Keratinocyte (primary cell): ENCODE measurements at regions not wholly inside any gene's neighbourhood (a gene's known extent, or its start where the extent isn't known, plus 50 kb on each side); places are given as distances from the start of the nearest gene placed in this dataset.

Experiments
- DNase-seq: peaks from one replicate; pipeline ENCODE4 v3.0.0-alpha.2; 2011; ENCODE audit warnings: low read depth, missing footprints, low spot score
- FAIRE-seq: peaks from 2 replicates; lab custom pipeline; 2011; peaks lifted over from hg19 to GRCh38; lab: Jason Lieb, UNC
- H2AFZ ChIP-seq: 2 replicates; pipeline ENCODE4 v1.6.0; 2012; ENCODE audit warnings: low read length, control low read depth, inconsistent platforms; ENCODE audit not compliant: control insufficient read depth
- H3K27ac ChIP-seq: 2 replicates; pipeline ENCODE4 v1.5.1; 2011; ENCODE audit warnings: low read length; ENCODE audit not compliant: control insufficient read depth, insufficient read depth
- H3K27me3 ChIP-seq: 3 replicates; pipeline ENCODE4 v1.6.0; 2011; ENCODE audit warnings: low read length; ENCODE audit not compliant: control insufficient read depth, insufficient read depth; ENCODE audit errors: extremely low read depth
- H3K36me3 ChIP-seq, 2 experiments: 2 replicates in 1 of 2; 3 replicates in 1 of 2; pipeline ENCODE4 v1.5.1; 2011; ENCODE audit warnings: low read length in 2 of 2, mild to moderate bottlenecking in 1 of 2; ENCODE audit not compliant: control insufficient read depth in 2 of 2, insufficient read depth in 2 of 2; ENCODE audit errors: extremely low read depth in 1 of 2
- H3K4me1 ChIP-seq: 3 replicates; pipeline ENCODE4 v1.5.1; 2011; ENCODE audit warnings: low read length; ENCODE audit not compliant: control insufficient read depth, insufficient read depth; ENCODE audit errors: extremely low read depth
- H3K4me2 ChIP-seq: 3 replicates; pipeline ENCODE4 v1.6.0; 2011; ENCODE audit warnings: low read depth, low read length; ENCODE audit not compliant: control insufficient read depth, insufficient read depth; ENCODE audit errors: extremely low read depth
- H3K4me3 ChIP-seq, 3 experiments: fragments of 200-600 bp in 1 of 3; sonication (generic) in 1 of 3; 2 replicates in 2 of 3; 3 replicates in 1 of 3; pipeline ENCODE4 v1.5.1; 2011 to 2016; ENCODE audit warnings: low read length in 3 of 3, mild to moderate bottlenecking in 3 of 3, control low read depth in 2 of 3, inconsistent platforms in 1 of 3, low read depth in 1 of 3, mixed read lengths in 1 of 3, mixed run types in 1 of 3, moderate library complexity in 1 of 3; ENCODE audit not compliant: control insufficient read depth in 2 of 3, insufficient read depth in 2 of 3; ENCODE audit errors: extremely low read depth in 1 of 3
- H3K79me2 ChIP-seq: 2 replicates; pipeline ENCODE4 v1.6.0; 2012; ENCODE audit warnings: low read length; ENCODE audit not compliant: control insufficient read depth, insufficient read depth
- H3K9ac ChIP-seq: 3 replicates; pipeline ENCODE4 v1.6.0; 2011; ENCODE audit warnings: low read length; ENCODE audit not compliant: control insufficient read depth, insufficient read depth; ENCODE audit errors: extremely low read depth
- H3K9me1 ChIP-seq: 3 replicates; pipeline ENCODE4 v1.6.0; 2011; ENCODE audit warnings: low read length; ENCODE audit not compliant: control insufficient read depth, insufficient read depth; ENCODE audit errors: extremely low read depth
- H3K9me3 ChIP-seq: 2 replicates; pipeline ENCODE4 v1.5.1; 2012; ENCODE audit warnings: low read depth, low read length; ENCODE audit not compliant: control insufficient read depth
- H4K20me1 ChIP-seq: 3 replicates; pipeline ENCODE4 v1.6.0; 2011; ENCODE audit warnings: low read length; ENCODE audit not compliant: control insufficient read depth, insufficient read depth; ENCODE audit errors: extremely low read depth
- CTCF ChIP-seq, 3 experiments: IDR thresholded peaks in 1 of 3; conservative IDR thresholded peaks in 1 of 3; optimal IDR thresholded peaks in 1 of 3; 2 replicates in 2 of 3; 3 replicates in 1 of 3; pipeline versions ENCODE3 to v1.5.1; 2011; ENCODE audit warnings: low read length in 3 of 3, mild to moderate bottlenecking in 3 of 3, moderate library complexity in 2 of 3, control low read depth in 1 of 3, inconsistent platforms in 1 of 3; ENCODE audit not compliant: insufficient read depth in 2 of 3; ENCODE audit errors: extremely low read depth in 1 of 3
- EZH2 ChIP-seq: IDR thresholded peaks from one replicate; pipeline ENCODE4 v1.6.1; 2012; ENCODE audit warnings: inconsistent platforms, mild to moderate bottlenecking, low read length, moderate library complexity
- dilution Hi-C: fragments of 300-500 bp; cut with MboI; formaldehyde crosslinking; loops from one replicate; pipeline ENCODE4 v1.7.0; 2020; ENCODE audit warnings: low sequenced_read_pairs; ENCODE audit not compliant: extremely low pct_ligation_motif_present

- Histone ChIP-seq H2AFZ (no peak overlapping the region), H3K9me3 (no peaks in the 10 kb centered on the region), H3K27me3 (no peaks in the 10 kb centered on the region), H3K9ac (no peak overlapping the region), H3K4me3 (no peak overlapping the region), H3K4me1 (no peaks in the 10 kb centered on the region), H4K20me1 (no peaks in the 10 kb centered on the region), H3K27ac (no peak overlapping the region), H3K79me2 (no peaks in the 10 kb centered on the region), H3K9me1 (no peaks in the 10 kb centered on the region), H3K36me3 (no peaks in the 10 kb centered on the region), H3K4me2 (no peak overlapping the region)
- no peak for TF ChIP-seq CTCF (optimal IDR thresholded peaks at IDR 0.05 in 1 of 3, IDR thresholded peaks at IDR 0.05 in 1 of 3, conservative IDR thresholded peaks at IDR 0.05 in 1 of 3; ENCODE audit: extremely low read depth in 1 of 3, insufficient read depth in 2 of 3, low read length in 3 of 3)
- dilution Hi-C loops = no loop called here
- DNase-seq = no peak
- no peak for FAIRE-seq
Observed at GRCh38 chr2:5544205-5544786, 147.9 kb upstream of the SOX11 start.

- dilution Hi-C loops = no loop called here
- no peaks in the 10 kb centered on the region for H3K27me3 ChIP-seq
Observed at GRCh38 chr2:5546181-5546580, 146.0 kb upstream of the SOX11 start.

More at GRCh38 chr2:5546181-5546580, 146.0 kb upstream of the SOX11 start:
- Histone ChIP-seq H4K20me1 (no peaks in the 10 kb centered on the region), H3K4me1 (no peaks in the 10 kb centered on the region), H3K36me3 (no peaks in the 10 kb centered on the region), H3K27ac (no peak overlapping the region), H3K9ac (no peak overlapping the region), H3K4me3 (no peak overlapping the region), H3K9me1 (no peaks in the 10 kb centered on the region), H3K4me2 (no peak overlapping the region), H3K79me2 (no peaks in the 10 kb centered on the region), H3K9me3 (no peaks in the 10 kb centered on the region), H2AFZ (no peak overlapping the region)
- FAIRE-seq (no peak), DNase-seq (no peak)
- no peak for TF ChIP-seq EZH2
- no peak for TF ChIP-seq CTCF (optimal IDR thresholded peaks at IDR 0.05 in 1 of 3, IDR thresholded peaks at IDR 0.05 in 1 of 3, conservative IDR thresholded peaks at IDR 0.05 in 1 of 3; ENCODE audit: extremely low read depth in 1 of 3, insufficient read depth in 2 of 3, low read length in 3 of 3)
